HG03039 (cell line): ENCODE measurements at regions not wholly inside any gene's neighbourhood (a gene's known extent, or its start where the extent isn't known, plus 50 kb on each side); places are given as distances from the start of the nearest gene placed in this dataset.

Experiments used
- ATAC-seq: cut with Tn5 transposase; IDR thresholded peaks from one replicate; pipeline ENCODE4 v1.9.1; 2021; ENCODE audit warnings: mild to moderate bottlenecking, moderate library complexity; ENCODE audit not compliant: unreplicated experiment

- no peak for ATAC-seq
These were observed 52.8 kb upstream of the FBXL7 start for GRCh38 chr5:15447209-15447608.

- ATAC-seq = no peak
These were observed 53.4 kb upstream of the FBXL7 start for GRCh38 chr5:15446552-15446951.

- ATAC-seq = no peak
These were observed 57.8 kb upstream of the FBXL7 start for GRCh38 chr5:15442193-15442570.

- no peak for ATAC-seq
These were observed 58.4 kb upstream of the FBXL7 start for GRCh38 chr5:15441433-15442192.

GRCh38 chr5:15440434-15440833 is 59.5 kb upstream of the FBXL7 start:
- ATAC-seq = no peak

- no peak for ATAC-seq
These were observed 60.2 kb upstream of the FBXL7 start for GRCh38 chr5:15439801-15440200.

- no peak for ATAC-seq
These were observed 66.3 kb upstream of the FBXL7 start for GRCh38 chr5:15433709-15434108.

GRCh38 chr5:15431923-15432322 is 68.1 kb upstream of the FBXL7 start:
- ATAC-seq = no peak

GRCh38 chr5:15425766-15426165 is 74.2 kb upstream of the FBXL7 start:
- ATAC-seq = no peak

GRCh38 chr5:15424769-15425168 is 75.2 kb upstream of the FBXL7 start:
- ATAC-seq = no peak

- ATAC-seq = no peak
These were observed 78.0 kb upstream of the FBXL7 start for GRCh38 chr5:15421921-15422412.

- ATAC-seq = no peak
These were observed 78.6 kb upstream of the FBXL7 start for GRCh38 chr5:15421381-15421780.

GRCh38 chr5:15420201-15420600 is 79.8 kb upstream of the FBXL7 start:
- ATAC-seq = no peak

- ATAC-seq = no peak
These were observed 82.8 kb upstream of the FBXL7 start for GRCh38 chr5:15417156-15417555.

GRCh38 chr5:15406478-15406877 is 93.5 kb upstream of the FBXL7 start:
- ATAC-seq = no peak

- no peak for ATAC-seq
These were observed 106.8 kb upstream of the FBXL7 start for GRCh38 chr5:15393146-15393545.

- no peak for ATAC-seq
These were observed 108.1 kb upstream of the FBXL7 start for GRCh38 chr5:15391704-15392397.

- no peak for ATAC-seq
These were observed 111.1 kb upstream of the FBXL7 start for GRCh38 chr5:15388866-15389265.

- ATAC-seq = no peak
These were observed 112.0 kb upstream of the FBXL7 start for GRCh38 chr5:15387931-15388524.

GRCh38 chr5:15386122-15386521 is 113.9 kb upstream of the FBXL7 start:
- no peak for ATAC-seq

GRCh38 chr5:15385553-15385952 is 114.4 kb upstream of the FBXL7 start:
- no peak for ATAC-seq

- ATAC-seq = no peak
These were observed 114.9 kb upstream of the FBXL7 start for GRCh38 chr5:15385037-15385436.
